Tibial nerve (tissue), 4 donors: ENCODE measurements at regions not wholly inside any gene's neighbourhood (a gene's known extent, or its start where the extent isn't known, plus 50 kb on each side); places are given as distances from the start of the nearest gene placed in this dataset.

ENCODE experiments used
- DNase-seq, 2 donors: peaks; one replicate each; pipeline ENCODE4 v3.0.0-alpha.2; 2019; ENCODE audit warnings: low spot score in 2 of 2
- H3K27ac ChIP-seq, 4 donors: fragments of 200-600 bp; sonication (generic) in 3 of 4; one replicate each; pipeline ENCODE4 v1.5.1; 2017 to 2019; ENCODE audit warnings: mild to moderate bottlenecking in 1 of 4
- H3K27me3 ChIP-seq, 2 donors: fragments of 200-600 bp; sonication (generic) in 1 of 2; one replicate each; pipeline versions ENCODE4 v1.5.1 to v1.6.0; 2017 to 2019
- H3K36me3 ChIP-seq, 3 donors: fragments of 200-600 bp; sonication (generic); one replicate each; pipeline ENCODE4 v1.5.1; 2018 to 2019
- H3K4me1 ChIP-seq, 4 donors: fragments of 200-600 bp; sonication (generic) in 3 of 4; one replicate each; pipeline ENCODE4 v1.5.1; 2017 to 2019
- H3K4me3 ChIP-seq, 4 donors: fragments of 200-600 bp; sonication (generic) in 3 of 4; one replicate each; pipeline ENCODE4 v1.5.1; 2017 to 2019; ENCODE audit warnings: mild to moderate bottlenecking in 1 of 4, moderate library complexity in 1 of 4
- H3K9me3 ChIP-seq, 4 donors: fragments of 200-600 bp; sonication (generic) in 3 of 4; one replicate each; pipeline ENCODE4 v1.5.1; 2017 to 2019
- EP300 ChIP-seq, 2 donors: sonication (generic); formaldehyde crosslinking; IDR thresholded peaks; one replicate each; pipeline ENCODE4 v1.6.1; 2017; ENCODE audit warnings: antibody characterized with exemption in 2 of 2, mild to moderate bottlenecking in 1 of 2
- POLR2A ChIP-seq, 2 donors: fragments of 450-650 bp; IDR thresholded peaks; one replicate each; pipeline ENCODE4 v1.6.1; 2017; ENCODE audit warnings: antibody characterized with exemption in 2 of 2, mild to moderate bottlenecking in 2 of 2, moderate library complexity in 2 of 2
- WGBS, 2 donors: methylation state at CpG; one replicate each; pipeline ENCODE4 v1.1.5; 2018; 5-methylcytosine and 5-hydroxymethylcytosine counted together
- TF ChIP-seq, protein P1 (sequence below), 5 experiments: fragments of 200-600 bp in 3 of 5; fragments of 450-650 bp in 2 of 5; sonication (generic) in 3 of 5; IDR thresholded peaks; one replicate each; pipeline ENCODE4 v1.5.1; 2016 to 2019; ENCODE audit warnings: antibody characterized with exemption in 5 of 5, mild to moderate bottlenecking in 3 of 5, moderate library complexity in 2 of 5

DNA sequence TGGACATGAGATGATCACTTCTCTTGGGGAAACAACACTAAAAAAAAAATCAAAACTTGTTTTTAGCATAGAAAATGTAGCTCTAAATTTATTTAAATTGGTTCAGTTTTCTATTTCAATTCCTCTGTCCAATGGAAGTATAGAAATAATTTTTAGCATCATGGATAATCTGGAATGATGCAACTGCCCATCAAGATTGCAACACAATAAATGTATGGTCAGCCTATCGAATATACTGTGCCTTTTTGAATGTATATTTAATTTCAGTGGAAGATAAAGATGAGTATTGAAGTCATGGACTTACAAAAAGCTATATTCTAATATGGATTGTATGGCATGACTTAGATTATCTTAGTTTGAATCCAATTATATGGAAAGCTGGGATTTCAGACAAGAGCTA, 906.7 kb downstream of the IGSF11 start:
- H3K36me3 ChIP-seq: no peaks in the 10 kb centered on the region
- no peak overlapping the region for H3K4me3 ChIP-seq
- H3K27ac ChIP-seq: no peak overlapping the region
- H3K4me1 ChIP-seq: no peaks in the 10 kb centered on the region
- TF ChIP-seq POLR2A (IDR thresholded peaks at IDR 0.05) (no peak), EP300 (IDR thresholded peaks at IDR 0.05) (no peak)
- TF ChIP-seq, protein P1, sequence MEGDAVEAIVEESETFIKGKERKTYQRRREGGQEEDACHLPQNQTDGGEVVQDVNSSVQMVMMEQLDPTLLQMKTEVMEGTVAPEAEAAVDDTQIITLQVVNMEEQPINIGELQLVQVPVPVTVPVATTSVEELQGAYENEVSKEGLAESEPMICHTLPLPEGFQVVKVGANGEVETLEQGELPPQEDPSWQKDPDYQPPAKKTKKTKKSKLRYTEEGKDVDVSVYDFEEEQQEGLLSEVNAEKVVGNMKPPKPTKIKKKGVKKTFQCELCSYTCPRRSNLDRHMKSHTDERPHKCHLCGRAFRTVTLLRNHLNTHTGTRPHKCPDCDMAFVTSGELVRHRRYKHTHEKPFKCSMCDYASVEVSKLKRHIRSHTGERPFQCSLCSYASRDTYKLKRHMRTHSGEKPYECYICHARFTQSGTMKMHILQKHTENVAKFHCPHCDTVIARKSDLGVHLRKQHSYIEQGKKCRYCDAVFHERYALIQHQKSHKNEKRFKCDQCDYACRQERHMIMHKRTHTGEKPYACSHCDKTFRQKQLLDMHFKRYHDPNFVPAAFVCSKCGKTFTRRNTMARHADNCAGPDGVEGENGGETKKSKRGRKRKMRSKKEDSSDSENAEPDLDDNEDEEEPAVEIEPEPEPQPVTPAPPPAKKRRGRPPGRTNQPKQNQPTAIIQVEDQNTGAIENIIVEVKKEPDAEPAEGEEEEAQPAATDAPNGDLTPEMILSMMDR (IDR thresholded peaks at IDR 0.05): no peak
- no peaks in the 10 kb centered on the region for H3K9me3 ChIP-seq
- no peak for DNase-seq
- H3K27me3 ChIP-seq: no peaks in the 10 kb centered on the region
- WGBS, 2 donors: 76 to 77% methylated on average over 1 of the region's 1 CpG

DNA sequence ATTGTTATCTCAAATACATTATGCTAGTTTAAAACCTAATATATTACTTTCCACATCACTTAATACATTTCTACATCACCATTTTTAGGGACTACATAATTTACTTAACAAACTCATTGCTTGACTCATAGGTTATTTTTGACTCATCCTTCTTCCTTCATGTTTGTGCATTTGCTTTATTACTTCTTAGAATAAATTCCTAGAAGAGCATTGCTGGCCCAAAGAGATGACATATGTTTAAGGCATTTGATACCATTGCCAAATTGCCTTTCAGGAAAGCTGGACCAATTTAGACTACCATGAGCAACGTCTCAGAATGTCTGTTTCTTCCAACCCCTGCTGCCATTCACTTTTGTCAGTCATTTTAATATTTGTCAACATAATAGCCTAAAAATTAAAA, 905.8 kb downstream of the IGSF11 start:
- Histone ChIP-seq H3K27me3 (no peaks in the 10 kb centered on the region), H3K36me3 (no peaks in the 10 kb centered on the region), H3K4me1 (no peaks in the 10 kb centered on the region), H3K27ac (no peak overlapping the region), H3K9me3 (no peaks in the 10 kb centered on the region), H3K4me3 (no peak overlapping the region)
- 10 to 19% methylated on average over 1 of the region's 1 CpG for WGBS, 2 donors
- TF ChIP-seq EP300 (IDR thresholded peaks at IDR 0.05) (no peak), POLR2A (IDR thresholded peaks at IDR 0.05) (no peak)
- TF ChIP-seq, protein P1 (IDR thresholded peaks at IDR 0.05): no peak
- DNase-seq: no peak

DNA sequence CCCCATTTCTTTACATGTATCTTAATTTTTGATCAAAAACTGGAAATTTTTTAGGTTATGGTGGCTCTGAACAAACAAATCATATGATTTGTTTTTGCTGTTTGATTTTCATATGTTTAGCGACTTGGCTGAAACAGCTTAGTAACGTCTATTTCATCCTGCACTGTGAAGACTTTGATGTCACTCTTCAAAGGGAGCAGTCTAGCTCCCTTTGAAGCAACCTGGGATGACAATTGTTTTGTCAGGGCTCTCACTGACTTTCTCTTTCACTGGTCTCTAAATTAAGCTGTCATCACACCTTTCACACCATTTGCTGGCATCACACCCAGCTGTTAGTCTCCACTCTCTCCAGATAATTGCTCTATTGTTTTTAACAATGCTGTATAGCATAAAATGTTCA, 896.9 kb downstream of the IGSF11 start:
- TF ChIP-seq POLR2A (IDR thresholded peaks at IDR 0.05): no peak
- TF ChIP-seq, protein P1 (IDR thresholded peaks at IDR 0.05): no peak
- TF ChIP-seq EP300 (IDR thresholded peaks at IDR 0.05): no peak
- no peaks in the 10 kb centered on the region for H3K4me1 ChIP-seq
- peaks cover 0 to 25% (median 5%) of the 10 kb centered on the region in 4 donors for H3K9me3 ChIP-seq
- DNase-seq: no peak
- H3K27me3 ChIP-seq: no peaks in the 10 kb centered on the region
- H3K4me3 ChIP-seq: no peak overlapping the region
- WGBS, 2 donors: 59 to 64% methylated on average over 2 of the region's 2 CpGs
- no peak overlapping the region for H3K27ac ChIP-seq
- H3K36me3 ChIP-seq: no peaks in the 10 kb centered on the region

DNA sequence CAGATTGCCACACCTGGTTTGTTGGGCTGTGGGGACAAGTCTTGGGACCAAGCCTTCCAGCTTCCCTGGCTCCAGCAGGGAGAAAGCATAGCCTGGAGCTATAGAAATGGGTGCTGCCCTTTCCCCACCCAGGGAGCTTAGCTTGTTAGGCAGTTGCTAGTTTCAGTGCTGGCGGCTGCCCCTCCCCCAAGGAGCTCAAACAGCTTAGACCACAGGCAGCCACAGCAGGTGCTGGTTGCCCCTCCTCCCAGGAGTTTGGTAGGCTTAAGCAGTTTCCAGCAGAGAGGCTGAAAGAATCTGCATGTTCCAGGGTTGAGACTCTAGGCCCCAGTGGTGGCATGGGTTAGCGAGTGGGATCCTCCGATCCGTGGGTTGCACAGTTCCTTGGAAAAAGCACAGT, 889.7 kb downstream of the IGSF11 start:
- TF ChIP-seq POLR2A (IDR thresholded peaks at IDR 0.05) (no peak), EP300 (IDR thresholded peaks at IDR 0.05) (no peak)
- TF ChIP-seq, protein P1 (IDR thresholded peaks at IDR 0.05): no peak
- no peak for DNase-seq
- no peaks in the 10 kb centered on the region for H3K27me3 ChIP-seq
- H3K36me3 ChIP-seq: no peaks in the 10 kb centered on the region
- no peaks in the 10 kb centered on the region for H3K4me1 ChIP-seq
- H3K4me3 ChIP-seq: no peak overlapping the region
- H3K27ac ChIP-seq: no peak overlapping the region
- WGBS, 2 donors: 78 to 84% methylated on average over 3 to 4 of the region's 4 CpGs
- H3K9me3 ChIP-seq: peaks cover 0 to 8% (median 0%) of the 10 kb centered on the region in 4 donors

DNA sequence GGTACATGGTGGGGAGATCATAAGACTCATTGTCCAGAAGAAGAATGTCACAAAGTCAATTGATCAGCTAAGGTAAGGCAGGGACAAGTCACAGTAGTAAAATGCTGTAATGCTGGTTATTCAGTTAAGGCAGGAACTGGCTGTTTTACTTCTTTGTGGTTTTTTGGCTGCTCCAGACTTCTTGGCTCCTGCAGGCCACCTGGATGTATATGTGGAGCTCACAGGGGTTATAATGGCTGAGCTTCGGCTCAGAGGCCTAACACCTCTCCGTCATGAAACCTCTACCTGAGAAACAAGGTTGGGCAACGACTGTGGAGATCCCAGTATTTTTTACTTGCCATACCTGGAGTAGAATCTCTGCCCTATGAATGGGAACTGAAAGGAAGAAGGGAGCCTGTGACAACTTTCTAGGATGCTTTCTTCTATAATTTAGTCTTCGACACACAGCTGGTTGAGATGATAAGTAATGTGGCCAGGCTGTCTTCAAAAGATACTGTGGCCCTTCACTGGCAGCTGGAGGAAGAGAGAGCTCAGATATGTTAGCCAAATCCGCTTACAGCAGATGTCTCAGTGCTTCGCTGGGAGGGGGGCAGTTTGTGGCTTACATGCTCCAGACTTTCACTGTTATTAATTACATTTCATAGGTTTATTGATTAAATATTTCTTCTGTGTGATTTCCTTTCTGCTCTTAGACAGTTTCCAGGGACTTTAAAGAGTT, 887.8 kb downstream of the IGSF11 start:
- H3K4me1 ChIP-seq: no peaks in the 10 kb centered on the region
- no peaks in the 10 kb centered on the region for H3K27me3 ChIP-seq
- H3K36me3 ChIP-seq: no peaks in the 10 kb centered on the region
- 80 to 86% methylated on average over 6 of the region's 6 CpGs for WGBS, 2 donors
- no peak for DNase-seq
- no peak overlapping the region for H3K4me3 ChIP-seq
- H3K27ac ChIP-seq: no peak overlapping the region
- TF ChIP-seq EP300 (IDR thresholded peaks at IDR 0.05): no peak
- TF ChIP-seq POLR2A (IDR thresholded peaks at IDR 0.05): no peak
- peaks cover 0 to 13% (median 0%) of the 10 kb centered on the region in 4 donors for H3K9me3 ChIP-seq
